ENCODE measurements at regions not wholly inside any gene's neighbourhood (a gene's known extent, or its start where the extent isn't known, plus 50 kb on each side); places are given as distances from the start of the nearest gene placed in this dataset.

DNA sequence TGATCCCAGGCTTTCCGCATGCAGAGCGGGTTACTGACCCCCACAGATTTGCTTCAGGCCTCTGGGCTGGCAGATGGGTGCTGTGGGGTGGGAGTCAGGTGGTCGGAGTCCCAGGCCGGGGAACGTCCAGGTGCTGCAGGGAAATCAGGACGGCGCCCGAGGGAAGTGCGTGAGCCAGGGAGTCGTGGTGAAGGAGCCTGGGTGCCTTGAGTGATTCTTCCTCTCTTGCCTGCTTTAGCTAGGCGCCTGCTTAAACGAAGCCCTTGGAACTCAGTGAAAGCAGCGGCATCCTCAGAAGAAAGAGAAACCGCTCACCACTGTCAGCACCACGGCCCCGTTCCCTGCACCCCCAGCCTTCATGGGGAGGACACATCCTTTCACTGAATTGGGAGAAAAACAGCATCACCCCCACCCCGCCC is 455.6 kb downstream of the BRD1 start:
- no peak for TF ChIP-seq ZFX (IDR thresholded peaks at IDR 0.05; ENCODE audit: borderline replicate concordance)
- TF ChIP-seq, protein P1, sequence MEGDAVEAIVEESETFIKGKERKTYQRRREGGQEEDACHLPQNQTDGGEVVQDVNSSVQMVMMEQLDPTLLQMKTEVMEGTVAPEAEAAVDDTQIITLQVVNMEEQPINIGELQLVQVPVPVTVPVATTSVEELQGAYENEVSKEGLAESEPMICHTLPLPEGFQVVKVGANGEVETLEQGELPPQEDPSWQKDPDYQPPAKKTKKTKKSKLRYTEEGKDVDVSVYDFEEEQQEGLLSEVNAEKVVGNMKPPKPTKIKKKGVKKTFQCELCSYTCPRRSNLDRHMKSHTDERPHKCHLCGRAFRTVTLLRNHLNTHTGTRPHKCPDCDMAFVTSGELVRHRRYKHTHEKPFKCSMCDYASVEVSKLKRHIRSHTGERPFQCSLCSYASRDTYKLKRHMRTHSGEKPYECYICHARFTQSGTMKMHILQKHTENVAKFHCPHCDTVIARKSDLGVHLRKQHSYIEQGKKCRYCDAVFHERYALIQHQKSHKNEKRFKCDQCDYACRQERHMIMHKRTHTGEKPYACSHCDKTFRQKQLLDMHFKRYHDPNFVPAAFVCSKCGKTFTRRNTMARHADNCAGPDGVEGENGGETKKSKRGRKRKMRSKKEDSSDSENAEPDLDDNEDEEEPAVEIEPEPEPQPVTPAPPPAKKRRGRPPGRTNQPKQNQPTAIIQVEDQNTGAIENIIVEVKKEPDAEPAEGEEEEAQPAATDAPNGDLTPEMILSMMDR (IDR thresholded peaks at IDR 0.05) = no peak
- H3K27ac ChIP-seq = no peak overlapping the region

DNA sequence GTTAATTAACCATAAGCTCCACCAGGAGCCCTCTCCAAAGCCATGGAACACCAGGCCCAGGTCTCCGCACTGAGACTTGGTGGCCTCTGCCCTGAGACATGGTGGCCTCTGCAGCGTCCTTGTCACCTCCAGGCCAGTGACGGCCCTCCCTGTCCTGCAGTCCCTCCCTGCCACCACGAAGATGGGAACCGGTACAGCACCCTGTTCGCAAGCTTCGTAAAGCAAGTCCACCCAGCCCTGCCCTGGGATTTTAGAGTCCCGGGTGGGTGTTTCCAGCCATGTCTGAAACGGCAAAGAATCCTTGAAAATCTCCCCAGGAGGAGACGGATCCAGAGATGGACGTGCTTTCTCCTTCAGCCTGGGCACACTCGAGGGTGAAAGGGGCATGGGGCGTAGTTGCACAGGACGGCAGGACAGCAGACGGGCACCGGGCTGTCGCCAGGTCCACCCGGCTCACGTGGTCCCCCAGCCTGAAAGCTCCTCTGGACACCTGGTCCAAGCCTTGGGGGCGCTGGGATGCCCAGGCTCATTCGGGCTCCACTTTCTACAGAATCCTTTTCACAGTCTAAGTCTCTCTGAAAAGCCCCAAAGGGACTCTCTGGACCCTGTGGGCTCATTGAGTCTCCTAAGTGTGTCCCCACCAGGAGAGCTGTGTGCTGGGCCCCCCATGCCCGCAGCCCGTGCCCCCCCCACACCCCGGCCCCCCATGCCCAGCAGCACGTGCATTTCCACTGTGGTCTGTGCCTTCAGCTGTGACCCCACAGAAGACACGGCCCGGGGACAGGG is 456.2 kb downstream of the BRD1 start:
- TF ChIP-seq ZFX (IDR thresholded peaks at IDR 0.05; ENCODE audit: borderline replicate concordance) = no peak
- H3K27ac ChIP-seq = no peak overlapping the region

- no peak overlapping the region for H3K27ac ChIP-seq
- TF ChIP-seq, protein P1 (IDR thresholded peaks at IDR 0.05) = no peak
- TF ChIP-seq ZFX (IDR thresholded peaks at IDR 0.05; ENCODE audit: borderline replicate concordance) = no peak
Measured at GRCh38 chr22:49370627-49371301, 456.9 kb downstream of the BRD1 start.

DNA sequence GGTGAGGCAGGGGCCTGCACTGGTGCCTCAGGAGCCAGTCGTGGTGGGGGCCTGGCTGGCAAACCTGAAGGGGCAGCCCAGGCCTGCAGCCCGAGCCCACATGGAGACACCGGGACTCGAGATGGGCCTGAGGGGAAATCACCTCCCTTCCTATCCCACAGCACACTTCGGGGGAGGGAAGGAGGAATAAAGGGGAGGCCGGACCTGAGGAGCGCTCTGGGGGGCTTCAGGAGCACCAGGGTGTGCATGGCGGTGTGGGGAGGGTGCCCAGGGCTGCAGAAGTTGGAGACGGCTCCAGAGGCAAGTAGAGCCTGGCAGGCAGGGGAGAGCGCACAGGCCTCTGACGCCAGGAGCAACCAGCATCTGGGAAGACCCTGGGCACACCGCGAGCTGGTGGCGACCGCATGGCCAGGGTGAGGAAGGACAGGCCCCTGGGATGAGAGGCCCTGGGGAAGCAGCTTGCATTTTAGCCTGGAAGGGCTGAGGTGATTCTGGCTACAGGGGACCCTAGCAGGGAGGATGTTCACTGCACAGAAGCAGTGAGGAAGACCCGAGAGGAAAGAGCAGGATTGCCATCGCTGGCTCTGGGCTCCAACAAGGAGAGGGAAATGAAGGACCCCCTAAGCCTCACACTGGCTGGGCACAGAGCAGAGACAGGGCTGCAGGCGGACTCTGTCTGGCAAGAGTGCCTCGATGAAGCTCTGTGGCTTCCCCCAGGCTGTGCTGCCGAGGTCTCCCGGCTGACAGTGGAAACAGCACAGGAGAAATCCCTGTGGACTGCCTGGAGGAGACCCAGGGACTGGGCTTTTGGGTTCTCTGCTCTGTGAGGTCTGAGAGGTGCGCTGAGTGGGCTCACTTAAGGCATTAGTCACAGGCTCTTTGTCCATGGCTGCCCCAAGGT is 457.7 kb downstream of the BRD1 start:
- no peak overlapping the region for H3K27ac ChIP-seq
- TF ChIP-seq, protein P1 (IDR thresholded peaks at IDR 0.05) = no peak
- no peak for TF ChIP-seq ZFX (IDR thresholded peaks at IDR 0.05; ENCODE audit: borderline replicate concordance)

DNA sequence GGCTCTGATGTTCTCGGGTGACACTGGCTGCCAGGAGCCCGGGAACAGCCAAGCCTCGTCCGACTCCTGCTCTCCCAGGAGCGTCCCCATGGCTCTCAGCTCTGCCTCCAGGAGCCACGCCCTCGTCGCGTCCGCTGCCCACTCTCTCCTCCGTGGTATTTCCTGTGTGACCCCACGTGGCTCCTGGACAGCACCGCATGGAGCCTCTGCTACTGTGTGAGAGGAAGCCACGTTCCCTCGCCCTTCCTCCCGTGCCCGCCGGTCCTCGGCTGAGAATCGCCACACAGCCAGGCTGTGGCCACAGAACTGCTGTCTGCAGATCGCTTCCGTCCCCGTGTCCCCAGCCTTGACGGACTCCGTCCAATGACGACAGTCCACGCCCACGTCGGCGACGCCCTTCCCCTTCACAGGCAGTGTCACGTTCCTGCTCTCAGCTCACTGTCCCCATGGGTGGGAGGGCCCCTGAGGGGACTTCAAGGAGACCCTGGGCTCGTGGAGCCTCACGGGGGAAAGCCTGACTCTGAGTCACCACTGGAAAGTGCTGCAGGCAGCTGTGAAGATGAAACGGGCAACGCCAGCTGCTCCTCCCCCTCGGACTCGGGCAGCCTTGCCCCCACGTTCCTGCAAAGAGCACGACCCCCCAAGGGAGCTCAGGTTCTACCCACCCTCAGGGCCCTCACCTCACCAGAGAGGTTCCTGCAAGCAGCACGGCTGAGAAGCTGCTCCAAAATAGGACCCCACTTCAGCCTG is 458.5 kb downstream of the BRD1 start:
- TF ChIP-seq, protein P1 (IDR thresholded peaks at IDR 0.05) = no peak
- no peak for TF ChIP-seq ZFX (IDR thresholded peaks at IDR 0.05; ENCODE audit: borderline replicate concordance)
- no peak overlapping the region for H3K27ac ChIP-seq

GRCh38 chr22:49368221-49368975 is 459.3 kb downstream of the BRD1 start:
- TF ChIP-seq, protein P1 (IDR thresholded peaks at IDR 0.05) = no peak
- TF ChIP-seq ZFX (IDR thresholded peaks at IDR 0.05; ENCODE audit: borderline replicate concordance) = no peak
- H3K27ac ChIP-seq = no peak overlapping the region
